NCI-H2227 (cell line): ENCODE measurements at regions not wholly inside any gene's neighbourhood (a gene's known extent, or its start where the extent isn't known, plus 50 kb on each side); places are given as distances from the start of the nearest gene placed in this dataset.

ENCODE experiments used
- DNase-seq: peaks from one replicate; lab custom pipeline; 2025; ENCODE audit not compliant: unreplicated experiment; lab: John Stamatoyannopoulos, UW

DNA sequence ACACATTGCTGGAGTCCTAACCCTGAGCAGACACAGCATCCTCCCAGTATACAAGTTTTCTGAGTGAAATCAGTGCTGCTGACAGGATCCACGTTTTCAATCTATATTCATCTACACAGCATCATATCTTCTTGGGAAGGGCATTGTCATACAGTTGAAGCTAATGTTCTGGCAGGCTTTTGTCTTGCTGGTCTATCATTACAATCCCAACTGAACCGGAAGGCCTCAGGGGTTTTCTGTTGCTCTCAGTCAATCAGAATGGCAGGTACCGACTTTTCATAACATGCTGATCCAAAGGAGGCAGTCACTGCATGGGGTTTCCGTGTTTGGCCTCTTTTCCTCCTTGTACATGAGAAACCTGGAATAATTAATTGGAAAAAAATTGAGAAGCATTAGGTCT, 2118.8 kb upstream of the WWC1 start:
- no peak for DNase-seq

DNA sequence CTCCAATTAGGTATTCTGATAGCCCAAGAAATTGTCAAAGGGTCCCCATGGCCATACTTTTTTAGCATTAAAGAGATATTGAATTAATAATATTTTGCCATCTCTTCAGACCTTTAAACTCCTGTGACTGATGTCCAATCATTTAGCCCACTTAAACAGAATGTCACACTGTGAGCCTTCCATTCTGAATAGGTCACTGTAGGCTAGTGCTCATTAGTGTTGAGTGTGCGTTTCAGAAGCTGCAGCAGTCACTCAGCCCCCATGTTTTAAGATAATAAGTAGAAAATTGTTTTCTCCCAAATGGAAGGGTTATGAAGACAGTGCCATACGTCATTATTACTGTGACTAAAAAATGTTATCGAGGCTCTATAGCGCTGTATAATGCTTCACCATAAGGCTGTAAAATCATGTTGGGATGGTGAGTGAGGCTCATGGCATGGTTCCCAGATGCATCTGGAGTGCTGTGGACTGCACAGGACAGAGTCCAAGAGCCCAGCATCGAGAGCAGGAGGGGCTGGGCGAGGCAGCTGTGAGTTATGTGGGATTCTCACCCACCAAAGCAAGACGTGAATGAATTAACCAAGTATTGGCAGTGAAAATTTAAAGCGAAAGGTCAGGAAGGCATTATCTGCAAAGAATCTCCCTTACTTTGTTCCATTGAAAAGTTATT, 2112.9 kb upstream of the WWC1 start:
- DNase-seq, result no peak

DNA sequence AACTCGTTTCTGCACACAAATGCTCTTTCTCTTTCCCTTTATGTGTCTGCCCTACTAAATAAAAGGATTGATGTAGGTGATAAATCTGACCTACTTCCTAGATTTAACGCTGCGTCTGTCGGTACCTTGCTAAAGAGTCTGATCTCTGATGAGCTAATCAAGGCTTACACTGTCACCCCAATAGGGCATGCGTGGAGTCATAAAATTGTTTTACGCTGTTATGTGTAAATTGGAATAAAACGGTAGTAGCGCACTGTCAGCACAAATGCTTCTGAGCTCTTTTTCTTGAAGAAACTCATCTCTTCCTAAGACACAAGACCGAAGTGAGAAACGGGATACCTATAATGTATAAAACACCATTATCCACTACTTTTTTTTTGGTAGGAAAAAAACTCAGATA, 2106.3 kb upstream of the WWC1 start:
- no peak for DNase-seq

DNA sequence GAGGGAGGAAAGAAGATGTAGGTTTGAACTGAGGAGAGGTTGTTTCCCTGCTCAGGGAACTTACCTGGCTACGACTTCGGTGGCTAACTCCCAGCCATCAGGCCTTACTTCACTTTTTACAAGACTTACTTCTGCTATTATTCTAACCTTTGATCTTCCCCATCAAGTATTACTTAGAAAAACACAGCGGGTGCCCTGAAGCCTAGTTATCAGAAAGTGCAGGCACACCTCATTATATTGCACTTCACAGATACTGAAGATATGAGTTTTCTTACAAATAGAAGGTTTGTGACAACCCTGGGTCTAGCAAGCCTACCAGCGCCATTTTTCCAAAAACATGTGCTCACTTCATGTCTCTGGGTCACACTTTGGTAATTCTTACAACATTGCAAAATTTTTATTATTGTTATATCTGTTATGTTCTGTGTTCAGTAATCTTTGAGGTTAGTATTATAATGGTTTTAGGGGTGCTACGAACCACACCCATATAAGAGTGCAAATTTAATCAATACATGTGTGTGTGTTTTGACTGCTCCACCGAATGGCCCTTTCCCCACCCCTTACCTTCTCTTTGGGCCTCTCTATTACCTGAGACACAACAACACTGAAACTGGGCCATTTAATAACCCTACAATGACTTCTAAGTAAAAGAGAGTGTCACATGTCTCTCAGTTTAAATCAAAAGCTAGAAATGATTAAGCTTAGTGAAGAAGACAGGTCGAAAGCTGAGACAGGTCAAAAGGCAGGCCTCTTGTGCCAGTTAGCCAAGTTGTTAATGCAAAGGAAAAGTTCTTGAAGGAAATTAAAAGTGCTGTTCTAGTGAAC, 2102.7 kb upstream of the WWC1 start:
- no peak for DNase-seq

DNA sequence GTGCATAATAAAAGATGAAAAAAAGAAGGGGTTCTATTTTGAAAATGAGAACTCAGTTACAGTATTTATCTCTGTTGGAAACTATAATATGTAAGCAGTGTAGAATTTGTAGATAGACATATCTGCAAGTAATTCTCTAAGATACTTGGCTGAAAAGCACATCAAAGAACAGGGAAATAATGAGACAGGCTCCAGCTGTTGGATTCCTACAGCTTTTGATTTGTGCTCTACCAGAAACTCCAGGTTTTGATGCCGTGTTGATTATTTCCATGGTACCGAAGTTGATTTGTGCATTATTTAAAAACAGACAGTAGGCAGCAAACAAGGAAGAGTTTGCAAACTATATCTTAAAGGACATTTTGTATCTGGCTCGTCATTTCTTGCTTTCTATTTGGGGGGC, 2098.7 kb upstream of the WWC1 start:
- no peak for DNase-seq

DNA sequence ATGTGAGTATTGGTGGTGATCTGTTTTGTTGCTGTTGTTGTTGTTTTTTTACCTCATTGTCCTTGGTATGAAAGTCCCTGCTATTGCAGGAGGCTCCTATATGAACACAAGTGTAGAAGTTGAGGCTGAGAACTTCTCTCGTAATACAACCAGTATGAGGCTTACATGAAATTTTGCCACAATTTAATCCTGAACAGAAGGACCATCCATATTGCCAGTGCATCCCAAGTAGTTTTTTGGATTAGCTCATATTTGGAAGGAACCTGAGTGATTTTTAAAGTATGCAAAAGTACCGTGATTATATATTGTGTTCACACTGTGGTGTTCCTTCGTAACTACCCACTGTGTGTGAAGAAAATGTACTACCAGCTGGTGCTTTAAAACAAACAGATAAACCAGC, 2095.5 kb upstream of the WWC1 start:
- no peak for DNase-seq

DNA sequence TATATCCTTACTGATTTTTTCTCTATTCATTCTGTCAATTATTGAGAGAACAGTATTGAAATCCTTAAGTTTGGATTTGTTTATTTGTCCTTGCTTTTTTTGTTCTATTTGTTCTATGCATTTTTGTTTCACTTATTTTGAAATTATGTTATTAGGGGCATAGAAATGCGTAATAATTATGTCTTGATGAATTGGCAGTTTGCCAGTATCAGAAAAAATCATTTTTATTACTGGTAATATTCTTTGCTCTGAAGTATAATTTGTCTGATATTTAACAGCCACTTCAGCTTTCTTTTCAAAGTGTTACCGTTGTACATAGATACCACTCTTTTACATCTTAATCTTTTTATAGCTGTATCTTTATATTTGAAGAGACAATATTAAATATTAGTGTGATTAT, 2090.9 kb upstream of the WWC1 start:
- DNase-seq, result no peak

DNA sequence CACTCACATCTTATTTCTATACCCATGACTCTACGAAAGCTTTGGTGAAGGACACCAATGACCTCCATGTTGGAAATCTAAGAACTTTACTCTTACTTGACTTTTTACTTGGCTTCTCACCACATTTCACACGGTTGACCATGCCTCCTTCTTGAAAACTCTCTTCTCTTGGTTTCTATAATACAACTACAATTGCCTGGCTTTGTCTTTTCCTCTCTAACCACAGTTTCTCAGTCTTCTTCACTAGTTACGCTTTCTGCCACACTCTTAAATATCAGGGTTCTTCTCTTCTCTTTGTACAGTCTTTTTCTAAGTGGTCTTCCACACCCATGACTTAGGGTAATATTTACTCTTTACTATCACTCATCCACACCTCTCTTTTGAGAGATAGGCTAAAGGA, 2079.8 kb upstream of the WWC1 start:
- DNase-seq, result no peak

DNA sequence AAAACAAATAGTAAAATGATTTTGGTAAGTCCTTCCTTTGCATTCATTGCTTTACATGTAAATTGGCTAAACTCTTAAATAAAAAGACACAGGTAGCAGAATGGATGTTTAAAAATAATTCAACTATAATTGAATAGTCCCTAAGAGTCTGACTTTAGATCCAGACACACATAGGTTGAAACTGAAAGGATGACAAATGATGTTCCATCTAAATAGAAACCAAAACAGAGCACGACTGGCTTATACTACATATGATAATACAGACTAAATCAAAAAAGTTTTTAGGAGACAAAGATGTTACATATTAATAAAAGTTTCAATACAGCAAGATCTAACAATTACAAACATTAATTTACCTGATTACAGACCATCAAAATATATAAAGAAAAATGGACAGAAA, 2055.1 kb upstream of the WWC1 start:
- DNase-seq, result no peak

DNA sequence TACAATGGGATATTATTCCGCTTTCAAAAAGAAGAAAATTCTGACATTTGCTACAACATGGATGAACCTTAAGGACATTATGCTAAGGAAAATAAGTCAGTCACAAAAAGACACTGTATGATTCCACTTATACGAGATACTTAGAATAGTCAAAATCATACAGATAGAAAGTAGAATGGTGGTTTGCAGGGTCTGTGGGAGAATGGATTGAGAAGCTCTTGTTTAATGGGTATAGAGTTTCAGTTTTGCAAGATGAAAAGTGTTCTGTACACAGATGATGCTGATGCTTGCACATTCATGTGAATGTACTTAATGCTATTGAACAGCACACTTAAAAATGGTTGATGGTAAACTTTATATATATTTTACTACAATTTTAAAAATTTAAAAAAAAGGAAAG, 2050.7 kb upstream of the WWC1 start:
- DNase-seq, result no peak

DNA sequence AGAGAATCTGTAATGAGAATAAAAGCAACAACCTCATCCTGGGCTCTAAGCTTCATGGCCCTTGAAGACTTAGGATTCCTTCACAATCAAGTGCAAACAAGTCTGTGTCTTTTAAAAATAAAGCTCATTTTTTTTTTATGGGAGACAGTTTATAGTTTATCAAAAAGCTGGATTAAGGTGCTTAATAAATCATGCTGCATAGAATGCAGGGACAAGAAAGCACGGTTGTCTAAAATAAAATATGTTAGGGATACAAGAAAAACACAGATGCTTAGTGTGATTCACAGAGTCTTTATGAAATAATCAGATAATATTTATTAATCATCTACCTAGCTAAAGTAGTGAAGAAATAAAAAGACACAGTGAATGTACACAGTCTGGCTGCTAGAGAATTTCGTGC, 2045.9 kb upstream of the WWC1 start:
- DNase-seq, result no peak

DNA sequence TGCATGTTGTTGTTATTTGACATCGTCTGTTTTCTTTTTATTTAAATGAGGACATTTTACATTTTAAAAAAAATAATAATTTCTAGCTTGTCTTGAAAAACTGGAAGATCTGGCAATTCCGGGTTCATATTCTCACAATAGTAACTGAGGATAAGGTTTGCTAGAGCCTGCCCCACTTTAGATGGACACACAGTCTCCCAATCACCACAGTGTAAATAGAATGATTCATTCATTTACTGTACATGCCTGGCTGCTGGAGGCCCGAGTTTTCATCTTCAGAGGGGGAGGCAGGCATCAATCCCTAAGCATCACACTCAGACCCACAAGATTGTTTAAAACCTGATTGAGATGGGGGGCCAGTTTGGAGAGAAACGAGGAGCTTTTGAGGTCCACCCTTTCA, 2039.7 kb upstream of the WWC1 start:
- DNase-seq, result no peak

DNA sequence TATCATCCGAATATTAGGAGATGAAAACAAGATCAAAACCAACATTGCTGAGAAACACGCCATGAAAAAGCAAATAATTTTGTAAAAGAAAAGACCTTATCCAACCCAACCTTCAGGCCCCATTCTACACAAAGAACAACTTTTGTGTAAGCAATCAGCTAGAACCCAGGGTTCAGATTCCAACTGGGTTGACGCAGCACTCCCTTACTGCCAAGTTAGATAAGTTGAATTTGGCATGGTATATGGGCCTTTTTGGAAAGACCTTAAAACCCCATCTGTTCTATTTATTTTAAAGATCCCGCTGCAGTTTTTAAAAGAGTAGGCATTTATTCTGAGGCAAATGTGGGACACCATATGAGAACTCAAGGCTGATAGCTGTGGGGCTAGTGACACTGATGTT, 2033.8 kb upstream of the WWC1 start:
- no peak for DNase-seq

DNA sequence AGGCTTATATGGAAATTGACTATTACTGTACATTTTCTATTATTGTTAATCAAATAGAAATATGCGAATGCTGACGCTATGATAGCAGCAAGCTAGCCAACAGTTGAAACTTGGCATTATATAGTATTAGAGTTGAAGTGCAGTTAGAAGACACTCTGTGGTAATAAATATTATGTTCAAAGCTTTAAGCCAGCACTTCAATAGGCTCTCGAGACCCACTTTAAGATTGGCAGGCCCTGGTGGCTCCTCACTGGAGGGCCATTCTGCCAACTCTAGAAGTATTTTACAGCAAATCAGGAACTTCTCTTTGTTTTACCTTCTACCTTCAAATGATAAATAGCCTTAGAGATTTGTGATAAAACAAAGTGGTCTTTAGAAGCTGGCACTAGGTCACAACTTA, 2029.0 kb upstream of the WWC1 start:
- no peak for DNase-seq

DNA sequence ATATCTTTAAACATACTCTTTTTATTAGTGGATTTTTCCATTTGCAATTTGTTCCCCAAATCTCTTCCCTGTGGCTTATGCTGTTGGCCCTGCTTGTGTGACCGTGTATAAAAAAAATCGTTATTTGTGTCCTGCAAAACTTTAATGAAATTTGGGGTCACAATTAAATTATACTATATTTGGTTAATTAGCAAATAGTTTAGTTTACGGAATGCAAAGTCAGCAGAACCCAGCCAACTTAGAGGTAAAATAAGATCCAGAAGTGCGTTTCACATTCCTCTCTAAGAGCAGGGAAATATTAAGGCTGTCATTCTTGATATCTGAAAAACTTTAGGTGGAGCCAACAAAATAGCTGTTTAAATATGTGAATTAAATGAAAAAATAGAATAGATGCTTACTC, 2023.5 kb upstream of the WWC1 start:
- DNase-seq, result no peak

DNA sequence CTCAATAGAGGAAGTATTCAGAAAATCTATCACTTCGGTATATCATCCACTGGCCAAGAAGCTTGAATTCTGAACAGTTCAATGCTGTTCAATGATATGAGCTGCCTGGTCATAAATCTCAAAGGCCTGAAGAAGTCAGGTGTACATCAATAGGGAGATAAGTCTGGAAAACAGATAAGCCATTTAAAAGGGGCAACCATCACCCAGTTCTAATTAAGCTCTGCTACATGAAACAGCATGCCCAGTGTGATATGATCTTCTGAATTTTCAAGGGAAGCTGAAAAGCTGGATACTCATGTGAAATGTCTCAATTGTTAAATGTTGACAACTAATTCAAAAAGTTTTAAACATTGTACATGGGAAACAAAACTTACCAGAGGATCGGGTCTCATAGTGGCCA, 2020.7 kb upstream of the WWC1 start:
- DNase-seq, result no peak

DNA sequence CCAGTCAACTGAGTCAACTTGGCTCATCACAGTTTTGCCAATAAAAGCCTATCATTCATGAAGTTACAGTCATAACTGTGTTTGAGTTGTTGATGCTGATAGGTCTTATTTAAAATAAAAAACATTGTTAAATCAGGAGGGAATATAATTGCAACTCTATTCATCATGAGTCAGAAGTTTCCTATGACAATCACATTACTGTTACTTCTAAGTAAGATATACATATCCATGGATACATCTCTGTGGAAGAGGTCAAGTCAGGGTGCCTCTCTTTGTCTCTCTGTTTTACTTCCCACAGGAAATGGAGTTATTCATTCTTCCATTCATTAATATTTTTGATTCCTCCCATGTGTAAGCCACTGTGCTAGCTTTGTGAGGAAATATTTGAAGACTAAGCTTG, 2015.4 kb upstream of the WWC1 start:
- no peak for DNase-seq

DNA sequence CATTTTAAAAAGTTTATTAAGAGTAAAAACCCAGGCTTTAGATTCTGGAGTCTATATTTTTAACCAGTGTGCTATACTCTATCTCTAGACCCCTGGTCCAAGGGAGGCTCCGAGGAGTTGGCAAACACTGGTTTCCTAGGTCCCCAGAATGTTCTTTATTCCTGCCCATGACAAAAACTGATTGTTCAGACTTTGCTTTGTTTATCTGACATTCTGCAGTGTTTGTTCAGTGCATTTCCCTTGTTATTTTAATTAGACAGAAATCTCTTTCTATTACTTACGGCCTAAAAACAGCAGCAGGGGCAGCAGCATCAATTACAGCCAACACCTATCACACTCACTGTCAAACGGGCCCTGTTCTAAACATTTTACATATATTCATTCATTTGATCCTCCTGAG, 2011.6 kb upstream of the WWC1 start:
- no peak for DNase-seq

DNA sequence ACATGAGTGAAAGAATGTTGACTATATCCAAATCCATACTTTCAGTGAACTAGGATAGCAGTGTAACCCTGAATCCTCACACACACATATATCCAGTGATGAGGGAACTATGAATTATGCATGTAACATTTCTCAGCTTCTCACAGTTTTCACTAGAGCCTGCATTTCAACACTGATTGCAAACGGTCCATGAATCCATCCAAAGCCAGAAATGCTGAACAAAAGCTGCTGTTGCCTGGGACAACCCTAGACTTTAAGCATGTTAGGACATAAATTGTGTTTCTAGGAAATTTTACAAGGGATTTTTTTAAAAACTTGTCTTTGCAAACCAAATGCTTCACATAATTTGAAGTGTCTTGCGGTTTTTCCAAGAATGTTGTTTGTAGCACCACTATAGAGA, 2010.0 kb upstream of the WWC1 start:
- DNase-seq, result no peak

DNA sequence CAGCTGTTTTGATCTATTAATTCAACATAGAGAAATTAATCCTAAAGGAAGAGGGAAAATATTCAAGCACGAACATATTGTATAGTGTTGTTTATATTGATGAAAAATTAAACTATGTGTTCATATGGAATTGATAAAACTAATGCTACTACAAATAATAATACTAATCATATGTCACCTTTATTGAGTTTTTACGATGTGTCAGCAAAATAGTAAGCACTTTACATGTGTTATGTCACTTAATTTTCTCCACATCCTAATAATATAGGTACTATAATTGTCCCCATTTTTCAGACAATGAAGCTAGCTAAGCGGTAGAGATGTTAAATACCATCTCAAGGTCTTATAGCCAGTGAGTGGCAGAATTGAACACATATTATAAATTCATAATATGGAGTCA, 2008.5 kb upstream of the WWC1 start:
- DNase-seq, result no peak

DNA sequence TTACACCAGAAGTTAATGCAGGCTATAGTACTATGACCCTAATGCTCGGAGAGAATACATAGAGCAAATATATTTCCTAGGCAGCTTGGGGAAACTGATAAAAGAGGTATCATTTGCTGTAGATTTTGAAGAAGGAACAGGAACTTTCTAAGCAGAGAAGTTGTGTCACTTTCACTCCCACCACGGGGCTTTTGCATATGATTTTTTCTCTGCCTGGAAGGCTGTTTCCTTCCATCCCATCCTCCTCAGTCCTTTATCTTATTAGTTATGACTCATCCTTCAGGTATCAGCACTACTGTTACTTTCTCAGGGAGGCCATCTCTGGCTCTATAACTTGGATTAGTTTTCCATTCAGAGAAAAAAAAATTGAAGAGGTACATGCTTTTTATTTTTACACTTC, 2006.1 kb upstream of the WWC1 start:
- no peak for DNase-seq

DNA sequence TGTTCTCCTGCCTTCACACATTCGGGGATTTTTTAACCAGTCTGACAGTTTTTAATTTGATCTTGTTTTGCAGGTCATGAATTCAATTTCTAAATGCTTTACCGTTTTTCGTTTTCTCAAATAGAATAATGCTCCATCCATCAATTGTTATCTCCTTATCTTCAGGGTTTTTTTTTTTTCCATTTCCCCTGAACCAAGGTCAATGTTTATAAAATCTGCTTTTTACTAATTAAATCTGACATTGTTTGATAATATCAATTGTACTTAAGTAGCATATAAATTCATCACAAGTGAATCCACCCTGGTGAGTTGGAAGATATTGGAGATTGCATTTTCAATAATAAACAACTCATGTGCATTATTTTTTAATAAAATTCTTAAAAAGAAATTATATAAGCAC, 2004.6 kb upstream of the WWC1 start:
- no peak for DNase-seq

DNA sequence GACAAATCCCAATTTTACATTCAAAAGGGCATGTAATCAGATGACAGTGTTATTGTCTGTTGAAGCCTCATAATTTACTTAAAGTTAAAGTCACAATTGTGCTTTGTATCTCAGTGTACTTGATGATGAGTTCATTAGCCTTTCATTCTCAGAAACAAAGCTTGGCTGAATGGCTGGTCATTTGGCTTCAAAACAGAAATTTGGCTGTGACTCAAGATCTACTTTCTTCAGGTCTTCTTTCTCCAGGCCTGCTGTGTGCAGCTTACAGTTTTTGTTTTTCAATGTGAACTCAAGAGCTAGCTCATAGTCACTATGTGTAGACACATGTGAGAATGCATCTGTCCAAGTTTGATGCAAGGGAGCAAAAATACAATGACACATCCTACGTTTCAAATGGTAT, 2003.6 kb upstream of the WWC1 start:
- DNase-seq, result no peak
